ENCODE measurements at regions not wholly inside any gene's neighbourhood (a gene's known extent, or its start where the extent isn't known, plus 50 kb on each side); places are given as distances from the start of the nearest gene placed in this dataset.
"Not testable (repeated sequence)": the region's sequence is repeated elsewhere in the genome, so short reads cannot be mapped to it uniquely, and the experiment has no call there.

GRCh38 chr10:57675125-57675524 is 592.6 kb downstream of the IPMK start:
- no peak for DNase-seq

- no peak for DNase-seq
These were observed 594.2 kb downstream of the IPMK start for GRCh38 chr10:57673446-57673960.

- no peak for DNase-seq
These were observed 602.9 kb downstream of the IPMK start for GRCh38 chr10:57664815-57665214.

GRCh38 chr10:57663401-57663800 is 604.3 kb downstream of the IPMK start:
- no peak for DNase-seq

GRCh38 chr10:57661206-57661605 is 606.5 kb downstream of the IPMK start:
- DNase-seq = no peak

GRCh38 chr10:57657164-57657765 is 610.4 kb downstream of the IPMK start:
- peak; percentile 42 for DNase-seq

- DNase-seq = no peak
These were observed 612.8 kb downstream of the IPMK start for GRCh38 chr10:57654856-57655255.

GRCh38 chr10:57645108-57645507 is 622.6 kb downstream of the IPMK start:
- not testable (repeated sequence) for DNase-seq

- DNase-seq = no peak
These were observed 629.3 kb downstream of the IPMK start for GRCh38 chr10:57638411-57638810.

- DNase-seq = no peak
These were observed 639.0 kb downstream of the IPMK start for GRCh38 chr10:57628592-57629284.

- no peak for DNase-seq
These were observed 640.0 kb downstream of the IPMK start for GRCh38 chr10:57627642-57628178.

- DNase-seq = no peak
These were observed 642.7 kb downstream of the IPMK start for GRCh38 chr10:57624856-57625592.

GRCh38 chr10:57624066-57624465 is 643.6 kb downstream of the IPMK start:
- DNase-seq = no peak

GRCh38 chr10:57621466-57621865 is 646.2 kb downstream of the IPMK start:
- no peak for DNase-seq

- no peak for DNase-seq
These were observed 661.7 kb downstream of the IPMK start for GRCh38 chr10:57605948-57606485.

- no peak for DNase-seq
These were observed 668.3 kb downstream of the IPMK start for GRCh38 chr10:57599440-57599839.

- no peak for DNase-seq
These were observed 673.6 kb downstream of the IPMK start for GRCh38 chr10:57593983-57594573.

- peak; percentile 4 for DNase-seq
These were observed 687.8 kb downstream of the IPMK start for GRCh38 chr10:57579926-57580325.

GRCh38 chr10:57562211-57562610 is 705.5 kb downstream of the IPMK start:
- no peak for DNase-seq

GRCh38 chr10:57551774-57552173 is 715.9 kb downstream of the IPMK start:
- DNase-seq = not testable (repeated sequence)

- DNase-seq = no peak
These were observed 732.4 kb downstream of the IPMK start for GRCh38 chr10:57535306-57535705.

GRCh38 chr10:57513637-57514036 is 754.1 kb downstream of the IPMK start:
- DNase-seq = no peak

All from tongue (tissue), 1 donor.